SU-DHL-6 (cell line): ENCODE measurements at regions not wholly inside any gene's neighbourhood (a gene's known extent, or its start where the extent isn't known, plus 50 kb on each side); places are given as distances from the start of the nearest gene placed in this dataset.

ENCODE experiments used
- EZH2phosphoT487 ChIP-seq: fragments of 200-600 bp; sonication (generic), shearing (Covaris generic); conservative IDR thresholded peaks from 2 replicates; pipeline ENCODE4 v1.6.1; 2018; ENCODE audit warnings: mild to moderate bottlenecking, antibody characterized with exemption, low read length, moderate library complexity, mixed read lengths
- TF ChIP-seq, protein P1 (sequence below): fragments of 200-600 bp; sonication (generic); IDR thresholded peaks from one replicate; pipeline ENCODE4 v1.5.1; 2017; ENCODE audit warnings: antibody characterized with exemption, mild to moderate bottlenecking, low read length, moderate library complexity; ENCODE audit not compliant: insufficient read depth, poor library complexity, severe bottlenecking

DNA sequence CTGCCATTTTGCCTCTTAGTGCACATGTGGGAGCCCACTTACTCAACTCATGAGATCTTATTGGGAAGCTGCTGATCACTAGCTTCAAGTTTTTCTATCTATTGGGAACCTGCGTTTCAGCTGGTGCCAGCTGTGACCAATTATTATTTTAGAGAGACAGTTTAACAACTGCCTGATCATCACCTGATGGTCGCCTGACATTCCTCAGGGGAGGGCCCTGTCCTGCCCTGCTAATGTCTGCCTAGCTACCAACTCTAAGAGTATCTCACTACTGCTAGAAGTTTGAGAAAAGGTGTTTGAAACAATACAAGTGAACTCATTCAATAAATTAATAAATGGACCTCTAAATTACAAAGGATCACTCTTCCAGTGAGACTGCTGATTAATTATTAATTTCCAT lies 95.5 kb downstream of the PCDH7 start:
- TF ChIP-seq, protein P1, sequence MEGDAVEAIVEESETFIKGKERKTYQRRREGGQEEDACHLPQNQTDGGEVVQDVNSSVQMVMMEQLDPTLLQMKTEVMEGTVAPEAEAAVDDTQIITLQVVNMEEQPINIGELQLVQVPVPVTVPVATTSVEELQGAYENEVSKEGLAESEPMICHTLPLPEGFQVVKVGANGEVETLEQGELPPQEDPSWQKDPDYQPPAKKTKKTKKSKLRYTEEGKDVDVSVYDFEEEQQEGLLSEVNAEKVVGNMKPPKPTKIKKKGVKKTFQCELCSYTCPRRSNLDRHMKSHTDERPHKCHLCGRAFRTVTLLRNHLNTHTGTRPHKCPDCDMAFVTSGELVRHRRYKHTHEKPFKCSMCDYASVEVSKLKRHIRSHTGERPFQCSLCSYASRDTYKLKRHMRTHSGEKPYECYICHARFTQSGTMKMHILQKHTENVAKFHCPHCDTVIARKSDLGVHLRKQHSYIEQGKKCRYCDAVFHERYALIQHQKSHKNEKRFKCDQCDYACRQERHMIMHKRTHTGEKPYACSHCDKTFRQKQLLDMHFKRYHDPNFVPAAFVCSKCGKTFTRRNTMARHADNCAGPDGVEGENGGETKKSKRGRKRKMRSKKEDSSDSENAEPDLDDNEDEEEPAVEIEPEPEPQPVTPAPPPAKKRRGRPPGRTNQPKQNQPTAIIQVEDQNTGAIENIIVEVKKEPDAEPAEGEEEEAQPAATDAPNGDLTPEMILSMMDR = no peak
- TF ChIP-seq EZH2phosphoT487 = no peak
